ENCODE measurements at regions not wholly inside any gene's neighbourhood (a gene's known extent, or its start where the extent isn't known, plus 50 kb on each side); places are given as distances from the start of the nearest gene placed in this dataset.
"Not testable (repeated sequence)": the region's sequence is repeated elsewhere in the genome, so short reads cannot be mapped to it uniquely, and the experiment has no call there.

- no peak overlapping the region for H3K4me3 ChIP-seq (replicated peaks; ENCODE audit: low read depth, low read length)
- DNase-seq (ENCODE audit: extremely low read depth, insufficient read length) = no peak
- TF ChIP-seq CTCF (IDR thresholded peaks at IDR 0.05; ENCODE audit: insufficient read depth, low read length, poor library complexity, severe bottlenecking) = no peak
Observed at GRCh38 chr20:22523499-22524392, 60.6 kb downstream of the FOXA2 start.

DNA sequence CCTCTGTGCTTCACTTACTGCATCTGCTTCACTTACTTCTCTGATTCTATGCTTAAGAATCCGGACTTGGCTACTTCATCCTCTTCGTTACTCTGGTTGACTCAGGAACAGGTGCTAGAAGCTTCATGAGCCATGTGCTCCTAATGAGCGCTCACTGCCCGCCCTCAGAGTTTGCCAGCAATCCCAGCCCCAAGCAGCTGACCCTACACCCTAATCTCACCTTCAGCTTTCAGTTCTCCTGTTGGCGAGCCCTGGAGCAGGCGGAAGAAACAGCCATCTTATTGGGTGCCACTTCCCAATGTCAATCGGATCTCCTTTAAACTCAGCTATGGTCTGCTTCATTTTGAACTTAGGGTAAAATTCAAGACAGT lies 61.3 kb downstream of the FOXA2 start:
- Histone ChIP-seq H3K36me3 (ENCODE audit: control insufficient read depth, insufficient read depth, low read length) (no peaks in the 10 kb centered on the region), H3K4me3 (replicated peaks; ENCODE audit: low read depth, low read length) (no peak overlapping the region), H3K27me3 (replicated peaks; ENCODE audit: control insufficient read depth, insufficient read depth, low read length) (no peaks in the 10 kb centered on the region; the same call in 1 of the 2 replicates)
- TF ChIP-seq CTCF (IDR thresholded peaks at IDR 0.05; ENCODE audit: insufficient read depth, low read length, poor library complexity, severe bottlenecking) = no peak
- no peak for DNase-seq (ENCODE audit: extremely low read depth, insufficient read length)

More at GRCh38 chr20:22523499-22524392, 60.6 kb downstream of the FOXA2 start:
- Histone ChIP-seq H3K27me3 (replicated peaks; ENCODE audit: control insufficient read depth, insufficient read depth, low read length) (no peaks in the 10 kb centered on the region; the same call in 1 of the 2 replicates), H3K36me3 (ENCODE audit: control insufficient read depth, insufficient read depth, low read length) (no peaks in the 10 kb centered on the region)

- DNase-seq (ENCODE audit: extremely low read depth, insufficient read length) = no peak
- no peaks in the 10 kb centered on the region for H3K36me3 ChIP-seq (ENCODE audit: control insufficient read depth, insufficient read depth, low read length)
- no peaks in the 10 kb centered on the region; the same call in 1 of the 2 replicates for H3K27me3 ChIP-seq (replicated peaks; ENCODE audit: control insufficient read depth, insufficient read depth, low read length)
- no peak for TF ChIP-seq CTCF (IDR thresholded peaks at IDR 0.05; ENCODE audit: insufficient read depth, low read length, poor library complexity, severe bottlenecking)
- H3K4me3 ChIP-seq (replicated peaks; ENCODE audit: low read depth, low read length) = no peak overlapping the region
Observed at GRCh38 chr20:22522701-22523100, 61.7 kb downstream of the FOXA2 start.

DNA sequence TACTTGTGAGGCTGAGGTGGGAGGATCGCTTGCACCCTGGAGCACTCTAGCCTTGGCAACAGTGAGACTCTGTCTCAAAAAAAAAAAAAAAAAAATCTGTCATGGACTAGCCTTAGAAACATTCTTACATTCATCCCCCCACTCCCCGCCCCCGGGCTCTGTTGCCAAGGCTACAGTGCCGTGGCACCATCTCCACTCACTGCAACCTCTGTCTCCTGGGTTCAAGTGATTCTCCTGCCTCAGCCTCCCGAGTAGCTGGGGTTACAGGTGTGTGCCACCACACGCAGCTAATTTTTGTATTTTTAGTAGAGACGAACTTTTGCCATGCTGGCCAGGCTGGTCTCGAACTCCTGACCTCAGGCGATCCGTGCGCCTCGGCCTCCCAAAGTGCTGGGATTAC lies 62.4 kb downstream of the FOXA2 start:
- not testable (repeated sequence) for H3K36me3 ChIP-seq (ENCODE audit: control insufficient read depth, insufficient read depth, low read length); H3K4me3 ChIP-seq (replicated peaks; ENCODE audit: low read depth, low read length); DNase-seq (ENCODE audit: extremely low read depth, insufficient read length); H3K27me3 ChIP-seq (replicated peaks; ENCODE audit: control insufficient read depth, insufficient read depth, low read length)

GRCh38 chr20:22520381-22520780 lies 64.0 kb downstream of the FOXA2 start:
- Histone ChIP-seq H3K27me3 (replicated peaks; ENCODE audit: control insufficient read depth, insufficient read depth, low read length) (no peaks in the 10 kb centered on the region; the same call in 1 of the 2 replicates), H3K36me3 (ENCODE audit: control insufficient read depth, insufficient read depth, low read length) (no peaks in the 10 kb centered on the region), H3K4me3 (replicated peaks; ENCODE audit: low read depth, low read length) (no peak overlapping the region)
- DNase-seq (ENCODE audit: extremely low read depth, insufficient read length) = no peak
- TF ChIP-seq CTCF (IDR thresholded peaks at IDR 0.05; ENCODE audit: insufficient read depth, low read length, poor library complexity, severe bottlenecking) = no peak

- Histone ChIP-seq H3K4me3 (replicated peaks; ENCODE audit: low read depth, low read length) (no peak overlapping the region), H3K27me3 (replicated peaks; ENCODE audit: control insufficient read depth, insufficient read depth, low read length) (no peaks in the 10 kb centered on the region; the same call in 1 of the 2 replicates)
Observed at GRCh38 chr20:22515264-22515663, 69.1 kb downstream of the FOXA2 start.

More at GRCh38 chr20:22515264-22515663, 69.1 kb downstream of the FOXA2 start:
- no peak for DNase-seq (ENCODE audit: extremely low read depth, insufficient read length)
- TF ChIP-seq CTCF (IDR thresholded peaks at IDR 0.05; ENCODE audit: insufficient read depth, low read length, poor library complexity, severe bottlenecking) = no peak
- no peaks in the 10 kb centered on the region for H3K36me3 ChIP-seq (ENCODE audit: control insufficient read depth, insufficient read depth, low read length)

All from GM06990 (cell line).